Stomach (tissue), 8 donors: ENCODE measurements at regions not wholly inside any gene's neighbourhood (a gene's known extent, or its start where the extent isn't known, plus 50 kb on each side); places are given as distances from the start of the nearest gene placed in this dataset.

Experiments used
- DNase-seq, 2 donors: peaks; one replicate each; pipeline versions ENCODE4 v3.0.0 to v3.0.0-alpha.2; 2013 to 2019
- H3K27ac ChIP-seq, 5 donors: fragments of 200-600 bp in 4 of 5; sonication (generic) in 4 of 5; one replicate each; pipeline ENCODE4 v1.5.1; 2013 to 2019; ENCODE audit warnings: mild to moderate bottlenecking in 1 of 5, moderate library complexity in 1 of 5
- H3K27me3 ChIP-seq, 3 donors: fragments of 200-600 bp; sonication (generic); one replicate each; pipeline ENCODE4 v1.5.1; 2017 to 2019; ENCODE audit warnings: mixed run types in 1 of 3
- H3K36me3 ChIP-seq, 4 donors: fragments of 200-600 bp; sonication (generic); 1 replicate in 3 of 4; 2 replicates in 1 of 4; pipeline ENCODE4 v1.5.1; 2016 to 2019
- H3K4me1 ChIP-seq, 4 donors: fragments of 200-600 bp; sonication (generic); one replicate each; pipeline ENCODE4 v1.5.1; 2016 to 2019
- H3K4me3 ChIP-seq, 4 donors: fragments of 200-600 bp; sonication (generic) in 3 of 4; one replicate each; pipeline ENCODE4 v1.5.1; 2016 to 2019; ENCODE audit warnings: mild to moderate bottlenecking in 1 of 4
- H3K9me3 ChIP-seq, 4 donors: fragments of 200-600 bp; sonication (generic); one replicate each; pipeline ENCODE4 v1.5.1; 2016 to 2019
- CTCF ChIP-seq, 7 experiments: fragments of 450-650 bp in 4 of 7; fragments of 200-600 bp in 3 of 7; sonication (generic) in 3 of 7; IDR thresholded peaks; one replicate each; pipeline ENCODE4 v1.5.1; 2016 to 2019; ENCODE audit warnings: antibody characterized with exemption in 7 of 7, control low read depth in 2 of 7, mild to moderate bottlenecking in 1 of 7
- EP300 ChIP-seq: sonication (generic); formaldehyde crosslinking; IDR thresholded peaks from one replicate; pipeline ENCODE4 v1.6.1; 2017; ENCODE audit warnings: antibody characterized with exemption
- POLR2A ChIP-seq, 4 donors: fragments of 450-650 bp; IDR thresholded peaks; one replicate each; pipeline ENCODE4 v1.6.1; 2016; ENCODE audit warnings: antibody characterized with exemption in 4 of 4, control low read depth in 2 of 4, mild to moderate bottlenecking in 1 of 4, moderate library complexity in 1 of 4
- POLR2AphosphoS5 ChIP-seq, 3 donors: sonication (generic); formaldehyde crosslinking; IDR thresholded peaks; one replicate each; pipeline ENCODE4 v1.6.1; 2016; ENCODE audit warnings: antibody characterized with exemption in 3 of 3
- WGBS, 5 donors: extraction: QIAGEN DNeasy Blood & Tissue Kit in 3 of 5; methylation state at CpG; one replicate each; pipeline versions ENCODE4 v1.1.5 to v1.1.7; 2013 to 2018; 5-methylcytosine and 5-hydroxymethylcytosine counted together
- intact Hi-C: fragments of 100-400 bp; cut with DNase I; formaldehyde crosslinking; loops from one replicate; pipeline ENCODE4 v1.15.1; 2023; ENCODE audit warnings: low total_unique reads
- donor health status: healthy with polysubstance abuse.
- donor health status: Bipolar disorder and iron deficiency.
- donor health status: healthy.

- Histone ChIP-seq H3K36me3 (no peaks in the 10 kb centered on the region), H3K4me3 (no peak overlapping the region), H3K27me3 (no peaks in the 10 kb centered on the region), H3K27ac (no peak overlapping the region), H3K9me3 (no peaks in the 10 kb centered on the region), H3K4me1 (no peaks in the 10 kb centered on the region)
- intact Hi-C loops, result no loop called here
- DNase-seq, result no peak
- TF ChIP-seq POLR2AphosphoS5 (IDR thresholded peaks at IDR 0.05) (no peak), CTCF (IDR thresholded peaks at IDR 0.05) (no peak), EP300 (no peak), POLR2A (IDR thresholded peaks at IDR 0.05) (no peak)
- 56 to 86% (median 82%) methylated on average over 2 of the region's 2 CpGs for WGBS, 5 donors
These were observed 345.7 kb downstream of the ZNF326 start for GRCh38 chr1:90340606-90341005.

- no peak for DNase-seq
- Histone ChIP-seq H3K27ac (no peak overlapping the region), H3K9me3 (no peaks in the 10 kb centered on the region), H3K36me3 (no peaks in the 10 kb centered on the region), H3K27me3 (no peaks in the 10 kb centered on the region), H3K4me3 (no peak overlapping the region), H3K4me1 (no peaks in the 10 kb centered on the region)
- intact Hi-C loops, result no loop called here
- TF ChIP-seq POLR2AphosphoS5 (IDR thresholded peaks at IDR 0.05) (no peak), POLR2A (IDR thresholded peaks at IDR 0.05) (no peak), CTCF (IDR thresholded peaks at IDR 0.05) (no peak), EP300 (no peak)
- 57 to 76% (median 73%) methylated on average over 2 of the region's 2 CpGs for WGBS, 5 donors
These were observed 344.9 kb downstream of the ZNF326 start for GRCh38 chr1:90339811-90340210.

- no peak for DNase-seq
- H3K27me3 ChIP-seq, result no peaks in the 10 kb centered on the region
- 84 to 91% (median 87%) methylated on average over 8 of the region's 8 CpGs for WGBS, 5 donors
- H3K4me1 ChIP-seq, result no peaks in the 10 kb centered on the region
- intact Hi-C loops, result no loop called here
- no peak overlapping the region for H3K27ac ChIP-seq
- no peak for TF ChIP-seq EP300
- H3K4me3 ChIP-seq, result no peak overlapping the region
- H3K36me3 ChIP-seq, result no peaks in the 10 kb centered on the region
- no peaks in the 10 kb centered on the region for H3K9me3 ChIP-seq
These were observed 341.8 kb downstream of the ZNF326 start for GRCh38 chr1:90336552-90337324.

GRCh38 chr1:90335558-90335957, 340.6 kb downstream of the ZNF326 start:
- H3K36me3 ChIP-seq, result no peaks in the 10 kb centered on the region
- H3K27me3 ChIP-seq, result no peaks in the 10 kb centered on the region
- 53 to 73% (median 62%) methylated on average over 3 of the region's 3 CpGs for WGBS, 5 donors
- H3K27ac ChIP-seq, result no peak overlapping the region
- no peaks in the 10 kb centered on the region for H3K9me3 ChIP-seq
- TF ChIP-seq CTCF (IDR thresholded peaks at IDR 0.05) (no peak), POLR2A (IDR thresholded peaks at IDR 0.05) (no peak), EP300 (no peak), POLR2AphosphoS5 (IDR thresholded peaks at IDR 0.05) (no peak)
- DNase-seq, result no peak
- intact Hi-C loops, result no loop called here
- no peaks in the 10 kb centered on the region for H3K4me1 ChIP-seq
- no peak overlapping the region for H3K4me3 ChIP-seq

GRCh38 chr1:90334137-90334536, 339.2 kb downstream of the ZNF326 start:
- intact Hi-C loops, result no loop called here
- H3K4me1 ChIP-seq, result no peaks in the 10 kb centered on the region
- H3K36me3 ChIP-seq, result no peaks in the 10 kb centered on the region
- H3K27ac ChIP-seq, result no peak overlapping the region
- H3K27me3 ChIP-seq, result no peaks in the 10 kb centered on the region
- WGBS, 5 donors, result 73 to 87% (median 83%) methylated on average over 5 of the region's 5 CpGs
- no peak for DNase-seq
- H3K4me3 ChIP-seq, result no peak overlapping the region
- TF ChIP-seq POLR2A (IDR thresholded peaks at IDR 0.05), result no peak
- no peak for TF ChIP-seq EP300
- TF ChIP-seq CTCF (IDR thresholded peaks at IDR 0.05), result no peak
- no peaks in the 10 kb centered on the region for H3K9me3 ChIP-seq
